ENCODE measurements at regions not wholly inside any gene's neighbourhood (a gene's known extent, or its start where the extent isn't known, plus 50 kb on each side); places are given as distances from the start of the nearest gene placed in this dataset.

- ChIA-PET POLR2A (ENCODE audit: unreplicated experiment) (no interaction called here), CTCF (no interaction called here)
- H3K27me3 ChIP-seq (ENCODE audit: insufficient read depth, low read depth), result peaks cover 50% of the 10 kb centered on the region
- no TSS peak for BruUV-seq (replicated peaks)
- TF ChIP-seq EZH2 (IDR thresholded peaks at IDR 0.05; ENCODE audit: low read depth) (no peak), CTCF (conservative IDR thresholded peaks at IDR 0.05) (no peak)
- H3K4me1 ChIP-seq (replicated peaks; ENCODE audit: insufficient read depth), result no peaks in the 10 kb centered on the region
- H3K4me2 ChIP-seq, result no peak overlapping the region
- no peak for DNase-seq
- intact Hi-C loops (cut with micrococcal nuclease; ENCODE audit: unreplicated experiment), result no loop called here
- no peak overlapping the region for H3K27ac ChIP-seq
- H2AFZ ChIP-seq, result no peak overlapping the region
- H3K4me3 ChIP-seq, result no peak overlapping the region
- no peaks in the 10 kb centered on the region for H3K9me2 ChIP-seq (ENCODE audit: insufficient read depth)
- no peaks in the 10 kb centered on the region for H4K20me1 ChIP-seq (ENCODE audit: insufficient read depth)
- no peaks in the 10 kb centered on the region for H3F3A ChIP-seq (ENCODE audit: insufficient read depth, low read depth)
- H3K79me2 ChIP-seq (ENCODE audit: low read depth), result no peaks in the 10 kb centered on the region
- no peaks in the 10 kb centered on the region for H3K9me3 ChIP-seq (ENCODE audit: insufficient read depth, low read depth)
- no peaks in the 10 kb centered on the region for H3K36me3 ChIP-seq (ENCODE audit: low read depth)
Observed at GRCh38 chr6:118410001-118410400, 138.1 kb upstream of the PLN start.

Data from PC-9 (cell line).